ENCODE measurements at regions not wholly inside any gene's neighbourhood (a gene's known extent, or its start where the extent isn't known, plus 50 kb on each side); places are given as distances from the start of the nearest gene placed in this dataset.

DNA sequence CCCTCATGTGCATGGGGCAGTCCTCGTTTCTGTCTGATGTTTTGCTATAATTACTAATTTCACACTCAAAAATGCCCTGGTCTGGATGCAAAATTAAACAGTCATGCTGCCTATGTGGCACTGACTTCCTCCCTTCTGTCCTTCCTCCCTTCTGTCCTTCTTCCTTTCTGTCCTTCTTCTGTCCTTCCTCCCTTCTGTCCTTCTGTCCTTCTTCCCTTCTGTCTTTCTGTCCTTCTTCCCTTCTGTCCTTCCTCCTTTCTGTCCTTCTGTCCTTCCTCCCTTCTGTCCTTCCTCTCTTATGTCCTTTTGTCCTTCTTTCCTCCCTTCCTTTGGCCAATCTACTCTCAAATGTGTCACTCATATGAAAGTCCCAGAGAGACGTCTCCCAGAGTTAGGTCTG lies 93.8 kb downstream of the IRF8 start:
- TF ChIP-seq, protein P1, sequence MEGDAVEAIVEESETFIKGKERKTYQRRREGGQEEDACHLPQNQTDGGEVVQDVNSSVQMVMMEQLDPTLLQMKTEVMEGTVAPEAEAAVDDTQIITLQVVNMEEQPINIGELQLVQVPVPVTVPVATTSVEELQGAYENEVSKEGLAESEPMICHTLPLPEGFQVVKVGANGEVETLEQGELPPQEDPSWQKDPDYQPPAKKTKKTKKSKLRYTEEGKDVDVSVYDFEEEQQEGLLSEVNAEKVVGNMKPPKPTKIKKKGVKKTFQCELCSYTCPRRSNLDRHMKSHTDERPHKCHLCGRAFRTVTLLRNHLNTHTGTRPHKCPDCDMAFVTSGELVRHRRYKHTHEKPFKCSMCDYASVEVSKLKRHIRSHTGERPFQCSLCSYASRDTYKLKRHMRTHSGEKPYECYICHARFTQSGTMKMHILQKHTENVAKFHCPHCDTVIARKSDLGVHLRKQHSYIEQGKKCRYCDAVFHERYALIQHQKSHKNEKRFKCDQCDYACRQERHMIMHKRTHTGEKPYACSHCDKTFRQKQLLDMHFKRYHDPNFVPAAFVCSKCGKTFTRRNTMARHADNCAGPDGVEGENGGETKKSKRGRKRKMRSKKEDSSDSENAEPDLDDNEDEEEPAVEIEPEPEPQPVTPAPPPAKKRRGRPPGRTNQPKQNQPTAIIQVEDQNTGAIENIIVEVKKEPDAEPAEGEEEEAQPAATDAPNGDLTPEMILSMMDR (IDR thresholded peaks at IDR 0.05), result no peak
- TF ChIP-seq EZH2 (IDR thresholded peaks at IDR 0.05), result no peak
- TF ChIP-seq EZH2phosphoT487 (IDR thresholded peaks at IDR 0.05), result no peak

All from neural progenitor cell (in vitro differentiated cells).